WTC11 (cell line): ENCODE measurements at regions not wholly inside any gene's neighbourhood (a gene's known extent, or its start where the extent isn't known, plus 50 kb on each side); places are given as distances from the start of the nearest gene placed in this dataset.
"Not testable (repeated sequence)": the region's sequence is repeated elsewhere in the genome, so short reads cannot be mapped to it uniquely, and the experiment has no call there.

Experiments
- ATF1 ChIP-seq: sonication (generic); formaldehyde crosslinking; IDR thresholded peaks from 2 replicates; pipeline ENCODE4 v1.8.1; 2023; ENCODE audit warnings: mild to moderate bottlenecking, moderate library complexity, missing genetic modification reagents
- CREM ChIP-seq: sonication (generic); formaldehyde crosslinking; IDR thresholded peaks from 2 replicates; pipeline ENCODE4 v1.8.1; 2022; ENCODE audit warnings: mild to moderate bottlenecking, missing genetic modification reagents, moderate library complexity
- ELF4 ChIP-seq: sonication (generic); formaldehyde crosslinking; IDR thresholded peaks from 2 replicates; pipeline ENCODE4 v1.8.1; 2022; ENCODE audit warnings: low read depth, mild to moderate bottlenecking, moderate library complexity, missing genetic modification reagents
- FOXJ3 ChIP-seq: sonication (generic); formaldehyde crosslinking; IDR thresholded peaks from 2 replicates; pipeline ENCODE4 v1.9.0; 2021; ENCODE audit warnings: missing genetic modification reagents, mild to moderate bottlenecking, borderline replicate concordance
- MXD4 ChIP-seq: fragments of 250-450 bp; sonication (Bioruptor Pico); IDR thresholded peaks from 2 replicates; pipeline ENCODE4 v1.8.0; 2021; ENCODE audit warnings: mild to moderate bottlenecking, moderate library complexity, borderline replicate concordance
- NR1H2 ChIP-seq: sonication (generic); formaldehyde crosslinking; IDR thresholded peaks from 2 replicates; pipeline ENCODE4 v1.9.0; 2021; ENCODE audit warnings: mild to moderate bottlenecking, moderate library complexity, missing genetic modification reagents
- OVOL2 ChIP-seq: fragments of 250-450 bp; sonication (Bioruptor Pico); IDR thresholded peaks from 2 replicates; pipeline ENCODE4 v1.9.0; 2021; ENCODE audit warnings: mild to moderate bottlenecking, borderline replicate concordance
- SOX15 ChIP-seq: fragments of 250-450 bp; sonication (Bioruptor Pico); IDR thresholded peaks from 2 replicates; pipeline ENCODE4 v1.9.0; 2021; ENCODE audit warnings: mild to moderate bottlenecking
- TEAD4 ChIP-seq: sonication (generic); formaldehyde crosslinking; IDR thresholded peaks from 2 replicates; pipeline ENCODE4 v1.8.0; 2022; ENCODE audit warnings: mild to moderate bottlenecking, missing genetic modification reagents
- ZNF263 ChIP-seq: sonication (generic); formaldehyde crosslinking; IDR thresholded peaks from 2 replicates; pipeline ENCODE4 v1.8.1; 2022; ENCODE audit warnings: low read depth, mild to moderate bottlenecking, moderate library complexity, missing genetic modification reagents
- TF ChIP-seq, protein P1 (sequence below): fragments of 200-600 bp; IDR thresholded peaks from 2 replicates; pipeline ENCODE4 v1.8.0; 2022; ENCODE audit warnings: antibody characterized with exemption
- TF ChIP-seq, protein P2 (sequence below): sonication (generic); formaldehyde crosslinking; IDR thresholded peaks from 2 replicates; pipeline ENCODE4 v1.8.0; 2022; ENCODE audit warnings: mild to moderate bottlenecking, missing genetic modification reagents
- TF ChIP-seq, protein P3 (sequence below): sonication (generic); formaldehyde crosslinking; IDR thresholded peaks from 2 replicates; pipeline ENCODE4 v1.8.1; 2023; ENCODE audit warnings: mild to moderate bottlenecking, missing genetic modification reagents
- TF ChIP-seq, protein P4 (sequence below): sonication (generic); formaldehyde crosslinking; IDR thresholded peaks from 2 replicates; pipeline ENCODE4 v1.8.1; 2022; ENCODE audit warnings: low read depth, mild to moderate bottlenecking, moderate library complexity, missing genetic modification reagents, borderline replicate concordance

DNA sequence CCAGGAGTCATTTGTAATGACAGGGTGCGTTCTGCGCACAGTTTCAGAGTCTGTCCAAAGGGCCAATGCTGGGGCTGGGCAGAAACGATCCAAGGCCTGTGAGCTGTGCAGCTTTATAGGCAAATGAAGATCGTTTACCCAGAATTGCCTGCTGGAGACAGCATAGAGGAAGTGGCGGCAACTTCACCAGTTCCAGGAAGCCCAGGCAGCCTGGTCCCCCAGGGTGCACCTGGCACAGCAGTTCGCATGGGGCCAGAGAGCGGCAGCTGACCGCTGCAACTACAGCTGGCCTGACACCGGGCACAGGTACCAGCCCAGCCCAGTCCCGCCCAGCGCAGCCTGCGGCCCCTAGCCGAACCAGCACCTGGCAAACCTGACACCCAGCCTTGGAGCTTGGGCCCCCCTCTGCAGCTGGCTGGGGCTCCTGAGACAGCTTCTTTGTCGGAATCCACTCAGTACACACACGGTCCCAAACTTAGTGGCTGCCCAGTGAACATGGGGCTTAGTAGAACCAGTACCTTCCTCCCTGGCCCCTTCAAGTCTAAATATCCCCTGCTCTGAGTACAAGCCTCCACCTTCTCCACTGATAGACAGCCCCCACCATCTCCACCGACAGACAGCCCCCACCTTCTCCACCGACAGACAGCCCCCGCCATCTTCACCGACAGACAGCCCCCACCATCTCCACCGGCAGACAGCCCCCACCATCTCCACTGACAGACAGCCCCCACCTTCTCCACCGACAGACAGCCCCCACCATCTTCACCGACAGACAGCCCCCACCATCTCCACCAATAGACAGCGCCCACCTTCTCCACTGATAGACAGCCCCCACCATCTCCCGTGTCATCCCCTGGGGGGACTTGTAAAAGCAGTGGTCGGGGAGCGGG, 62.7 kb upstream of the SPN start:
- TF ChIP-seq, protein P1, sequence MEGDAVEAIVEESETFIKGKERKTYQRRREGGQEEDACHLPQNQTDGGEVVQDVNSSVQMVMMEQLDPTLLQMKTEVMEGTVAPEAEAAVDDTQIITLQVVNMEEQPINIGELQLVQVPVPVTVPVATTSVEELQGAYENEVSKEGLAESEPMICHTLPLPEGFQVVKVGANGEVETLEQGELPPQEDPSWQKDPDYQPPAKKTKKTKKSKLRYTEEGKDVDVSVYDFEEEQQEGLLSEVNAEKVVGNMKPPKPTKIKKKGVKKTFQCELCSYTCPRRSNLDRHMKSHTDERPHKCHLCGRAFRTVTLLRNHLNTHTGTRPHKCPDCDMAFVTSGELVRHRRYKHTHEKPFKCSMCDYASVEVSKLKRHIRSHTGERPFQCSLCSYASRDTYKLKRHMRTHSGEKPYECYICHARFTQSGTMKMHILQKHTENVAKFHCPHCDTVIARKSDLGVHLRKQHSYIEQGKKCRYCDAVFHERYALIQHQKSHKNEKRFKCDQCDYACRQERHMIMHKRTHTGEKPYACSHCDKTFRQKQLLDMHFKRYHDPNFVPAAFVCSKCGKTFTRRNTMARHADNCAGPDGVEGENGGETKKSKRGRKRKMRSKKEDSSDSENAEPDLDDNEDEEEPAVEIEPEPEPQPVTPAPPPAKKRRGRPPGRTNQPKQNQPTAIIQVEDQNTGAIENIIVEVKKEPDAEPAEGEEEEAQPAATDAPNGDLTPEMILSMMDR = not testable (repeated sequence)
- TF ChIP-seq ZNF263 (CRISPR knock-in tag); NR1H2 (CRISPR knock-in tag); MXD4; ELF4 (CRISPR knock-in tag); ATF1; TEAD4 (CRISPR knock-in tag); OVOL2 (CRISPR knock-in tag); SOX15 (CRISPR knock-in tag); FOXJ3; CREM (CRISPR knock-in tag): not testable (repeated sequence)
- TF ChIP-seq, protein P2, sequence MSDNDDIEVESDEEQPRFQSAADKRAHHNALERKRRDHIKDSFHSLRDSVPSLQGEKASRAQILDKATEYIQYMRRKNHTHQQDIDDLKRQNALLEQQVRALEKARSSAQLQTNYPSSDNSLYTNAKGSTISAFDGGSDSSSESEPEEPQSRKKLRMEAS (CRISPR knock-in tag) = not testable (repeated sequence)
- TF ChIP-seq, protein P3, sequence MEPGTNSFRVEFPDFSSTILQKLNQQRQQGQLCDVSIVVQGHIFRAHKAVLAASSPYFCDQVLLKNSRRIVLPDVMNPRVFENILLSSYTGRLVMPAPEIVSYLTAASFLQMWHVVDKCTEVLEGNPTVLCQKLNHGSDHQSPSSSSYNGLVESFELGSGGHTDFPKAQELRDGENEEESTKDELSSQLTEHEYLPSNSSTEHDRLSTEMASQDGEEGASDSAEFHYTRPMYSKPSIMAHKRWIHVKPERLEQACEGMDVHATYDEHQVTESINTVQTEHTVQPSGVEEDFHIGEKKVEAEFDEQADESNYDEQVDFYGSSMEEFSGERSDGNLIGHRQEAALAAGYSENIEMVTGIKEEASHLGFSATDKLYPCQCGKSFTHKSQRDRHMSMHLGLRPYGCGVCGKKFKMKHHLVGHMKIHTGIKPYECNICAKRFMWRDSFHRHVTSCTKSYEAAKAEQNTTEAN (CRISPR knock-in tag) = not testable (repeated sequence)
- TF ChIP-seq, protein P4, sequence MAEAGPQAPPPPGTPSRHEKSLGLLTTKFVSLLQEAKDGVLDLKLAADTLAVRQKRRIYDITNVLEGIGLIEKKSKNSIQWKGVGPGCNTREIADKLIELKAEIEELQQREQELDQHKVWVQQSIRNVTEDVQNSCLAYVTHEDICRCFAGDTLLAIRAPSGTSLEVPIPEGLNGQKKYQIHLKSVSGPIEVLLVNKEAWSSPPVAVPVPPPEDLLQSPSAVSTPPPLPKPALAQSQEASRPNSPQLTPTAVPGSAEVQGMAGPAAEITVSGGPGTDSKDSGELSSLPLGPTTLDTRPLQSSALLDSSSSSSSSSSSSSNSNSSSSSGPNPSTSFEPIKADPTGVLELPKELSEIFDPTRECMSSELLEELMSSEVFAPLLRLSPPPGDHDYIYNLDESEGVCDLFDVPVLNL (CRISPR knock-in tag) = not testable (repeated sequence)
